Smooth muscle cell (in vitro differentiated cells): ENCODE measurements at regions not wholly inside any gene's neighbourhood (a gene's known extent, or its start where the extent isn't known, plus 50 kb on each side); places are given as distances from the start of the nearest gene placed in this dataset.
A peak's percentile ranks its signal among the peaks of the same experiment; 100 is the strongest.

Experiments used
- DNase-seq: peaks from one replicate; lab custom pipeline; 2025; ENCODE audit not compliant: unreplicated experiment; lab: John Stamatoyannopoulos, UW
- H2AFZ ChIP-seq: fragments of 200-600 bp; sonication (generic); 2 replicates; pipeline ENCODE4 v1.6.0; 2016; ENCODE audit warnings: antibody characterized with exemption, low read depth, mild to moderate bottlenecking
- H3F3A ChIP-seq: fragments of 200-600 bp; sonication (generic); 2 replicates; pipeline ENCODE4 v1.6.0; 2017; ENCODE audit warnings: antibody characterized with exemption, low read depth
- H3K27ac ChIP-seq: fragments of 200-600 bp; sonication (generic); 2 replicates; pipeline ENCODE4 v1.5.1; 2016; ENCODE audit warnings: low read depth, mild to moderate bottlenecking
- H3K27me3 ChIP-seq: fragments of 200-600 bp; sonication (generic); 2 replicates; pipeline ENCODE4 v1.6.1; 2016; ENCODE audit warnings: low read depth, mild to moderate bottlenecking
- H3K36me3 ChIP-seq: fragments of 200-600 bp; sonication (generic); 2 replicates; pipeline ENCODE4 v1.5.1; 2016; ENCODE audit warnings: low read depth
- H3K4me1 ChIP-seq: fragments of 200-600 bp; sonication (generic); 2 replicates; pipeline ENCODE4 v1.5.1; 2016; ENCODE audit warnings: low read depth
- H3K4me2 ChIP-seq: fragments of 200-600 bp; sonication (generic); 2 replicates; pipeline ENCODE4 v1.6.0; 2016; ENCODE audit warnings: mild to moderate bottlenecking
- H3K4me3 ChIP-seq: fragments of 200-600 bp; sonication (generic); 2 replicates; pipeline ENCODE4 v1.5.1; 2016; ENCODE audit warnings: mild to moderate bottlenecking
- H3K79me2 ChIP-seq: fragments of 200-600 bp; sonication (generic); 2 replicates; pipeline ENCODE4 v1.6.0; 2016; ENCODE audit warnings: low read depth, mild to moderate bottlenecking
- H3K9ac ChIP-seq: fragments of 200-600 bp; sonication (generic); 2 replicates; pipeline ENCODE4 v1.6.0; 2016; ENCODE audit warnings: low read depth
- H3K9me3 ChIP-seq: fragments of 200-600 bp; sonication (generic); replicated peaks from 2 replicates; pipeline ENCODE4 v1.5.1; 2016; ENCODE audit warnings: low read depth
- H4K20me1 ChIP-seq: fragments of 200-600 bp; sonication (generic); 2 replicates; pipeline ENCODE4 v1.6.0; 2016; ENCODE audit warnings: low read depth
- CTCF ChIP-seq: fragments of 200-600 bp; sonication (generic); IDR thresholded peaks from 2 replicates; pipeline ENCODE4 v1.5.1; 2017; ENCODE audit warnings: borderline replicate concordance, mild to moderate bottlenecking, antibody characterized with exemption; ENCODE audit not compliant: insufficient read depth, poor library complexity, severe bottlenecking
- WGBS: methylation state at CpG from one replicate; pipeline ENCODE4 v1.1.7; 2016; ENCODE audit warnings: low lambda C conversion rate; 5-methylcytosine and 5-hydroxymethylcytosine counted together

- Histone ChIP-seq H3K27me3 (no peaks in the 10 kb centered on the region), H2AFZ (peak overlapping the region; percentile 59), H3K4me2 (no peak overlapping the region), H3K27ac (peak overlapping the region; percentile 68), H3F3A (no peaks in the 10 kb centered on the region), H3K9me3 (no peaks in the 10 kb centered on the region), H3K79me2 (no peaks in the 10 kb centered on the region), H3K4me1 (no peaks in the 10 kb centered on the region), H4K20me1 (no peaks in the 10 kb centered on the region), H3K9ac (no peak overlapping the region), H3K4me3 (no peak overlapping the region), H3K36me3 (no peaks in the 10 kb centered on the region)
- no peak for TF ChIP-seq CTCF
- DNase-seq = no peak
Observed at GRCh38 chr2:56531668-56532420, 348.1 kb downstream of the CCDC85A start.

GRCh38 chr2:56534321-56534720 lies 350.5 kb downstream of the CCDC85A start:
- no peaks in the 10 kb centered on the region for H3K27me3 ChIP-seq
- no peaks in the 10 kb centered on the region for H3K79me2 ChIP-seq
- H3K9ac ChIP-seq = peak overlapping the region; percentile 7
- H4K20me1 ChIP-seq = no peaks in the 10 kb centered on the region
- no peak for TF ChIP-seq CTCF
- H3K27ac ChIP-seq = peak overlapping the region; percentile 68
- no peaks in the 10 kb centered on the region for H3K4me1 ChIP-seq
- H3K4me2 ChIP-seq = peak overlapping the region; percentile 44
- H3F3A ChIP-seq = no peaks in the 10 kb centered on the region
- DNase-seq = no peak
- H2AFZ ChIP-seq = no peak overlapping the region
- H3K36me3 ChIP-seq = no peaks in the 10 kb centered on the region
- H3K4me3 ChIP-seq = no peak overlapping the region
- WGBS = 20% methylated on average over 2 of the region's 2 CpGs
- H3K9me3 ChIP-seq = no peaks in the 10 kb centered on the region

- 76% methylated on average over 3 of the region's 3 CpGs for WGBS
Observed at GRCh38 chr2:56537756-56538155, 354.0 kb downstream of the CCDC85A start.

More at GRCh38 chr2:56537756-56538155, 354.0 kb downstream of the CCDC85A start:
- Histone ChIP-seq H3K4me2 (no peak overlapping the region), H3K9ac (no peak overlapping the region), H3K27me3 (no peaks in the 10 kb centered on the region), H3F3A (no peaks in the 10 kb centered on the region), H3K36me3 (no peaks in the 10 kb centered on the region), H3K4me1 (no peaks in the 10 kb centered on the region), H2AFZ (no peak overlapping the region), H4K20me1 (no peaks in the 10 kb centered on the region), H3K9me3 (no peaks in the 10 kb centered on the region), H3K27ac (no peak overlapping the region), H3K4me3 (no peak overlapping the region), H3K79me2 (no peaks in the 10 kb centered on the region)
- TF ChIP-seq CTCF = no peak
- no peak for DNase-seq
